ENCODE measurements at regions not wholly inside any gene's neighbourhood (a gene's known extent, or its start where the extent isn't known, plus 50 kb on each side); places are given as distances from the start of the nearest gene placed in this dataset.
"Not testable (repeated sequence)": the region's sequence is repeated elsewhere in the genome, so short reads cannot be mapped to it uniquely, and the experiment has no call there.

GRCh38 chr21:8401799-8402198, 2119.6 kb upstream of the TPTE start:
- not testable (repeated sequence) for TF ChIP-seq SMC3 (IDR thresholded peaks at IDR 0.05; ENCODE audit: low read depth, low read length); POLR2AphosphoS5 (IDR thresholded peaks at IDR 0.05; ENCODE audit: low read depth, low read length); JUND (IDR thresholded peaks at IDR 0.05); FOXJ3 (CRISPR knock-in tag; IDR thresholded peaks at IDR 0.05); REST (IDR thresholded peaks at IDR 0.05; ENCODE audit: low read depth, low read length); MXI1 (IDR thresholded peaks at IDR 0.05; ENCODE audit: low read depth, low read length); EP300 (IDR thresholded peaks at IDR 0.05; ENCODE audit: borderline replicate concordance in 1 of 2, low read depth in 1 of 2, low read length in 1 of 2)
- TF ChIP-seq, protein P1, sequence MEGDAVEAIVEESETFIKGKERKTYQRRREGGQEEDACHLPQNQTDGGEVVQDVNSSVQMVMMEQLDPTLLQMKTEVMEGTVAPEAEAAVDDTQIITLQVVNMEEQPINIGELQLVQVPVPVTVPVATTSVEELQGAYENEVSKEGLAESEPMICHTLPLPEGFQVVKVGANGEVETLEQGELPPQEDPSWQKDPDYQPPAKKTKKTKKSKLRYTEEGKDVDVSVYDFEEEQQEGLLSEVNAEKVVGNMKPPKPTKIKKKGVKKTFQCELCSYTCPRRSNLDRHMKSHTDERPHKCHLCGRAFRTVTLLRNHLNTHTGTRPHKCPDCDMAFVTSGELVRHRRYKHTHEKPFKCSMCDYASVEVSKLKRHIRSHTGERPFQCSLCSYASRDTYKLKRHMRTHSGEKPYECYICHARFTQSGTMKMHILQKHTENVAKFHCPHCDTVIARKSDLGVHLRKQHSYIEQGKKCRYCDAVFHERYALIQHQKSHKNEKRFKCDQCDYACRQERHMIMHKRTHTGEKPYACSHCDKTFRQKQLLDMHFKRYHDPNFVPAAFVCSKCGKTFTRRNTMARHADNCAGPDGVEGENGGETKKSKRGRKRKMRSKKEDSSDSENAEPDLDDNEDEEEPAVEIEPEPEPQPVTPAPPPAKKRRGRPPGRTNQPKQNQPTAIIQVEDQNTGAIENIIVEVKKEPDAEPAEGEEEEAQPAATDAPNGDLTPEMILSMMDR (IDR thresholded peaks at IDR 0.05), result not testable (repeated sequence)
